GM18508 (cell line): ENCODE measurements at regions not wholly inside any gene's neighbourhood (a gene's known extent, or its start where the extent isn't known, plus 50 kb on each side); places are given as distances from the start of the nearest gene placed in this dataset.

Experiments
- ATAC-seq: cut with Tn5 transposase; IDR thresholded peaks from one replicate; pipeline ENCODE4 v1.9.1; 2021; ENCODE audit warnings: moderate number of reproducible peaks; ENCODE audit not compliant: insufficient read depth, unreplicated experiment

- ATAC-seq, result no peak
Observed at GRCh38 chr1:185646202-185646683, 87.9 kb upstream of the HMCN1 start.

GRCh38 chr1:185645686-185646085, 88.5 kb upstream of the HMCN1 start:
- no peak for ATAC-seq

GRCh38 chr1:185645162-185645640, 89.0 kb upstream of the HMCN1 start:
- ATAC-seq, result no peak

- no peak for ATAC-seq
Observed at GRCh38 chr1:185644531-185644930, 89.7 kb upstream of the HMCN1 start.

- ATAC-seq, result peak; percentile 99
Observed at GRCh38 chr1:185636848-185637247, 97.3 kb upstream of the HMCN1 start.

GRCh38 chr1:185634704-185635103, 99.5 kb upstream of the HMCN1 start:
- no peak for ATAC-seq

- no peak for ATAC-seq
Observed at GRCh38 chr1:185632659-185633423, 101.3 kb upstream of the HMCN1 start.

GRCh38 chr1:185631843-185632242, 102.3 kb upstream of the HMCN1 start:
- ATAC-seq, result no peak

- ATAC-seq, result no peak
Observed at GRCh38 chr1:185627761-185628501, 106.3 kb upstream of the HMCN1 start.

- no peak for ATAC-seq
Observed at GRCh38 chr1:185627171-185627570, 107.0 kb upstream of the HMCN1 start.

- no peak for ATAC-seq
Observed at GRCh38 chr1:185626344-185626743, 107.8 kb upstream of the HMCN1 start.

GRCh38 chr1:185610954-185611353, 123.2 kb upstream of the HMCN1 start:
- ATAC-seq, result no peak

- ATAC-seq, result peak; percentile 61
Observed at GRCh38 chr1:185608177-185608576, 126.0 kb upstream of the HMCN1 start.

- peak; percentile 62 for ATAC-seq
Observed at GRCh38 chr1:185603158-185603557, 131.0 kb upstream of the HMCN1 start.

- ATAC-seq, result peak; percentile 36
Observed at GRCh38 chr1:185601189-185601588, 133.0 kb upstream of the HMCN1 start.

GRCh38 chr1:185600641-185601040, 133.6 kb upstream of the HMCN1 start:
- no peak for ATAC-seq

GRCh38 chr1:185598332-185598731, 135.9 kb upstream of the HMCN1 start:
- no peak for ATAC-seq

- ATAC-seq, result no peak
Observed at GRCh38 chr1:185595835-185596667, 138.1 kb upstream of the HMCN1 start.

- ATAC-seq, result no peak
Observed at GRCh38 chr1:185594786-185595410, 139.3 kb upstream of the HMCN1 start.

GRCh38 chr1:185593271-185593670, 140.9 kb upstream of the HMCN1 start:
- no peak for ATAC-seq
